AG09309 (cell line): ENCODE measurements at regions not wholly inside any gene's neighbourhood (a gene's known extent, or its start where the extent isn't known, plus 50 kb on each side); places are given as distances from the start of the nearest gene placed in this dataset.

Source experiments
- DNase-seq: peaks from one replicate; pipeline ENCODE4 v3.0.0-alpha.2; 2010; ENCODE audit warnings: low read depth
- H3K4me3 ChIP-seq: 2 replicates; pipeline ENCODE4 v1.5.1; 2011; ENCODE audit warnings: mild to moderate bottlenecking, low read depth, low read length, moderate library complexity; ENCODE audit not compliant: control insufficient read depth
- CTCF ChIP-seq: IDR thresholded peaks from 2 replicates; pipeline ENCODE4 v1.5.1; 2011; ENCODE audit warnings: mild to moderate bottlenecking, low read depth, low read length, inconsistent platforms; ENCODE audit not compliant: insufficient read depth, control insufficient read depth; ENCODE audit errors: missing control alignments

GRCh38 chr6:2354138-2354491 is 108.7 kb upstream of the GMDS start:
- no peak for TF ChIP-seq CTCF
- no peak overlapping the region for H3K4me3 ChIP-seq
- DNase-seq: no peak

GRCh38 chr6:2353412-2354137 is 108.2 kb upstream of the GMDS start:
- H3K4me3 ChIP-seq: no peak overlapping the region
- peak; percentile 81 for TF ChIP-seq CTCF
- DNase-seq: peak; percentile 41

- peak; percentile 41 for DNase-seq
- no peak overlapping the region for H3K4me3 ChIP-seq
- TF ChIP-seq CTCF: no peak
Observed at GRCh38 chr6:2351807-2352431, 106.5 kb upstream of the GMDS start.

DNA sequence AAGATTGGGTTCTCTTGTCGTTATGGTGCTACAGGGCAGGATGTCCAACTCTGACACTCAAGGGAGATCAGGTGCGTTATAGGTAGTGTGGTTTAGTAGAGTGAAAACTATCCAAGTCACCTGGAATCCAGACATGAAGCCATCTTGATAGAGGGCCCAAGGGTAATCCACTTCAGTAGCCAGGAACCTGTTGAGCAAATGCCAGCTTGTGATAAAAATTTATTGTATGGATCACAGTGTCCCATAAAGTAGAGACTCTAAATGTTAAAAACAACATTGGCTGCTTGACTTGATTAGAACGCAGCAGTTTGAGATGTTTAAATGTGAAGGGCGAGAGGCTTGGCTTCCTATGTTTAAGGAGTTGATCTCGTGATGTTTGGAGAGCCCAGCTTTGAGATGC is 105.7 kb upstream of the GMDS start:
- no peak overlapping the region for H3K4me3 ChIP-seq
- DNase-seq: no peak
- TF ChIP-seq CTCF: no peak

DNA sequence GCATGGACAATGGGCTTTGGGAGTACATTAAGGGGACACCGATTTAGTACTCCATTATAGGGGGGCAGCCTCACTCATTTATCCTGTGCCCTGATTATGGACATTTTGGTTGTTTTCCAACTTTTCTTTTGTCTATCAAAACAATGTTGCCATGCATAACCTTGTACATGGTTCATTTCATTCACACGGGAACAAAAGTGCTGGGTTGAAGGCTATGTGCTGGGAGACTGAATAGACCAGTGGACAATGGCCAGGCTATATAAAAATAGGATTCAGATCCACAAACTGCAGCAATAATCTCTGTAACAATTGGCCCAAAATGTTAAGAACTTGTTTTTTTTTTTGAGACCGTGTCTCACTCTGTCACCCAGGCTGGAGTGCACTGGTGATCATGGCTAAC is 100.7 kb upstream of the GMDS start:
- no peak for TF ChIP-seq CTCF
- no peak overlapping the region for H3K4me3 ChIP-seq
- DNase-seq: no peak

GRCh38 chr6:2344319-2344905 is 99.0 kb upstream of the GMDS start:
- H3K4me3 ChIP-seq: no peak overlapping the region
- DNase-seq: no peak
- no peak for TF ChIP-seq CTCF

- H3K4me3 ChIP-seq: no peak overlapping the region
- no peak for TF ChIP-seq CTCF
- DNase-seq: no peak
Observed at GRCh38 chr6:2327591-2327990, 82.2 kb upstream of the GMDS start.
